ENCODE measurements at regions not wholly inside any gene's neighbourhood (a gene's known extent, or its start where the extent isn't known, plus 50 kb on each side); places are given as distances from the start of the nearest gene placed in this dataset.

DNA sequence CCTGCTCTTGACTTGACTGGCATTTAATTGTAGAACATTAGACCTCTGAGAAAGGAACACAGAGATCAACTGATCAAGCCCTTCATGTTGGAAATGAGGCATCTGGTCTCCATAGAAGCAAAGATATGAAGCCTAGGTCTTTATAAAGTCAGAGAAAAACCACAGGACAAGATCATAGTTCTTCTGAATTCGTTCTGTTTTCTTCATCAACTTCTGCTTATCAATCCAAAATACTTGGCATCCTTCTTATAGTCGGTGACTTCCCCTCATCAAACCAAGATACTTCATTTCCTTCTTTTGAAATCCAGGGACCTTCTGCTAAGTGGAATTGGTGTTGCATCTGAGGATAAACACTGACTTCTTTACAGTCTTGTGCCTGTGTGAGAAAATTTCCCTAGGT lies 77.1 kb upstream of the PRKCQ start:
- H3K36me3 ChIP-seq (ENCODE audit: insufficient read depth), result no peaks in the 10 kb centered on the region
- no peak overlapping the region for H3K27ac ChIP-seq (ENCODE audit: low read depth)
- Mint-ChIP-seq H3K9me3 (0 out of 3 replicates have a peak, but pooled peaks cover 10% of the 10 kb centered on the region), H3K4me3 (no peak overlapping the region), H3K27ac (no peak overlapping the region), H3K4me1 (no peaks in the 10 kb centered on the region), H3K27me3 (ENCODE audit: insufficient read depth, low read depth, poor library complexity) (no peaks in the 10 kb centered on the region), H3K36me3 (ENCODE audit: low read depth) (no peaks in the 10 kb centered on the region; the same call in 2 of the 3 replicates)
- TF ChIP-seq, protein P1, sequence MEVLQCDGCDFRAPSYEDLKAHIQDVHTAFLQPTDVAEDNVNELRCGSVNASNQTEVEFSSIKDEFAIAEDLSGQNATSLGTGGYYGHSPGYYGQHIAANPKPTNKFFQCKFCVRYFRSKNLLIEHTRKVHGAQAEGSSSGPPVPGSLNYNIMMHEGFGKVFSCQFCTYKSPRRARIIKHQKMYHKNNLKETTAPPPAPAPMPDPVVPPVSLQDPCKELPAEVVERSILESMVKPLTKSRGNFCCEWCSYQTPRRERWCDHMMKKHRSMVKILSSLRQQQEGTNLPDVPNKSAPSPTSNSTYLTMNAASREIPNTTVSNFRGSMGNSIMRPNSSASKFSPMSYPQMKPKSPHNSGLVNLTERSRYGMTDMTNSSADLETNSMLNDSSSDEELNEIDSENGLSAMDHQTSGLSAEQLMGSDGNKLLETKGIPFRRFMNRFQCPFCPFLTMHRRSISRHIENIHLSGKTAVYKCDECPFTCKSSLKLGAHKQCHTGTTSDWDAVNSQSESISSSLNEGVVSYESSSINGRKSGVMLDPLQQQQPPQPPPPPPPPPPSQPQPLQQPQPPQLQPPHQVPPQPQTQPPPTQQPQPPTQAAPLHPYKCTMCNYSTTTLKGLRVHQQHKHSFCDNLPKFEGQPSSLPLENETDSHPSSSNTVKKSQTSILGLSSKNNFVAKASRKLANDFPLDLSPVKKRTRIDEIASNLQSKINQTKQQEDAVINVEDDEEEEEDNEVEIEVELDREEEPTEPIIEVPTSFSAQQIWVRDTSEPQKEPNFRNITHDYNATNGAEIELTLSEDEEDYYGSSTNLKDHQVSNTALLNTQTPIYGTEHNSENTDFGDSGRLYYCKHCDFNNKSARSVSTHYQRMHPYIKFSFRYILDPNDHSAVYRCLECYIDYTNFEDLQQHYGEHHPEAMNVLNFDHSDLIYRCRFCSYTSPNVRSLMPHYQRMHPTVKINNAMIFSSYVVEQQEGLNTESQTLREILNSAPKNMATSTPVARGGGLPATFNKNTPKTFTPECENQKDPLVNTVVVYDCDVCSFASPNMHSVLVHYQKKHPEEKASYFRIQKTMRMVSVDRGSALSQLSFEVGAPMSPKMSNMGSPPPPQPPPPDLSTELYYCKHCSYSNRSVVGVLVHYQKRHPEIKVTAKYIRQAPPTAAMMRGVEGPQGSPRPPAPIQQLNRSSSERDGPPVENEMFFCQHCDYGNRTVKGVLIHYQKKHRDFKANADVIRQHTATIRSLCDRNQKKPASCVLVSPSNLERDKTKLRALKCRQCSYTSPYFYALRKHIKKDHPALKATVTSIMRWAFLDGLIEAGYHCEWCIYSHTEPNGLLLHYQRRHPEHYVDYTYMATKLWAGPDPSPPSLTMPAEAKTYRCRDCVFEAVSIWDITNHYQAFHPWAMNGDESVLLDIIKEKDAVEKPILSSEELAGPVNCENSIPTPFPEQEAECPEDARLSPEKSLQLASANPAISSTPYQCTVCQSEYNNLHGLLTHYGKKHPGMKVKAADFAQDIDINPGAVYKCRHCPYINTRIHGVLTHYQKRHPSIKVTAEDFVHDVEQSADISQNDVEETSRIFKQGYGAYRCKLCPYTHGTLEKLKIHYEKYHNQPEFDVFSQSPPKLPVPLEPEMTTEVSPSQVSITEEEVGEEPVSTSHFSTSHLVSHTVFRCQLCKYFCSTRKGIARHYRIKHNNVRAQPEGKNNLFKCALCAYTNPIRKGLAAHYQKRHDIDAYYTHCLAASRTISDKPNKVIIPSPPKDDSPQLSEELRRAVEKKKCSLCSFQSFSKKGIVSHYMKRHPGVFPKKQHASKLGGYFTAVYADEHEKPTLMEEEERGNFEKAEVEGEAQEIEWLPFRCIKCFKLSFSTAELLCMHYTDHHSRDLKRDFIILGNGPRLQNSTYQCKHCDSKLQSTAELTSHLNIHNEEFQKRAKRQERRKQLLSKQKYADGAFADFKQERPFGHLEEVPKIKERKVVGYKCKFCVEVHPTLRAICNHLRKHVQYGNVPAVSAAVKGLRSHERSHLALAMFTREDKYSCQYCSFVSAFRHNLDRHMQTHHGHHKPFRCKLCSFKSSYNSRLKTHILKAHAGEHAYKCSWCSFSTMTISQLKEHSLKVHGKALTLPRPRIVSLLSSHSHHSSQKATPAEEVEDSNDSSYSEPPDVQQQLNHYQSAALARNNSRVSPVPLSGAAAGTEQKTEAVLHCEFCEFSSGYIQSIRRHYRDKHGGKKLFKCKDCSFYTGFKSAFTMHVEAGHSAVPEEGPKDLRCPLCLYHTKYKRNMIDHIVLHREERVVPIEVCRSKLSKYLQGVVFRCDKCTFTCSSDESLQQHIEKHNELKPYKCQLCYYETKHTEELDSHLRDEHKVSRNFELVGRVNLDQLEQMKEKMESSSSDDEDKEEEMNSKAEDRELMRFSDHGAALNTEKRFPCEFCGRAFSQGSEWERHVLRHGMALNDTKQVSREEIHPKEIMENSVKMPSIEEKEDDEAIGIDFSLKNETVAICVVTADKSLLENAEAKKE (CRISPR knock-in tag; IDR thresholded peaks at IDR 0.05), result no peak
- TF ChIP-seq CREB1 (CRISPR knock-in tag; IDR thresholded peaks at IDR 0.05; ENCODE audit: low read depth) (no peak), EZH2 (IDR thresholded peaks at IDR 0.05; ENCODE audit: low read depth, unreplicated experiment) (no peak)
- TF ChIP-seq, protein P2, sequence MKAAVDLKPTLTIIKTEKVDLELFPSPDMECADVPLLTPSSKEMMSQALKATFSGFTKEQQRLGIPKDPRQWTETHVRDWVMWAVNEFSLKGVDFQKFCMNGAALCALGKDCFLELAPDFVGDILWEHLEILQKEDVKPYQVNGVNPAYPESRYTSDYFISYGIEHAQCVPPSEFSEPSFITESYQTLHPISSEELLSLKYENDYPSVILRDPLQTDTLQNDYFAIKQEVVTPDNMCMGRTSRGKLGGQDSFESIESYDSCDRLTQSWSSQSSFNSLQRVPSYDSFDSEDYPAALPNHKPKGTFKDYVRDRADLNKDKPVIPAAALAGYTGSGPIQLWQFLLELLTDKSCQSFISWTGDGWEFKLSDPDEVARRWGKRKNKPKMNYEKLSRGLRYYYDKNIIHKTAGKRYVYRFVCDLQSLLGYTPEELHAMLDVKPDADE (IDR thresholded peaks at IDR 0.05), result no peak
- no peak for DNase-seq (ENCODE audit: low spot score)
- no peak overlapping the region for H2AFZ ChIP-seq
- no peak overlapping the region for H3K4me2 ChIP-seq
- H3F3A ChIP-seq (replicated peaks; ENCODE audit: low read depth), result no peaks in the 10 kb centered on the region
- peaks cover 9% of the 10 kb centered on the region for H3K9me2 ChIP-seq (ENCODE audit: insufficient read depth)
- no peaks in the 10 kb centered on the region for H3K79me2 ChIP-seq (replicated peaks; ENCODE audit: insufficient read depth)
- H3K27me3 ChIP-seq (ENCODE audit: insufficient read depth), result no peaks in the 10 kb centered on the region
- no peaks in the 10 kb centered on the region for H3K4me1 ChIP-seq (ENCODE audit: insufficient read depth)
- no peak for ATAC-seq
- H3K4me3 ChIP-seq, result no peak overlapping the region
- no peaks in the 10 kb centered on the region for H4K20me1 ChIP-seq (replicated peaks; ENCODE audit: insufficient read depth)

DNA sequence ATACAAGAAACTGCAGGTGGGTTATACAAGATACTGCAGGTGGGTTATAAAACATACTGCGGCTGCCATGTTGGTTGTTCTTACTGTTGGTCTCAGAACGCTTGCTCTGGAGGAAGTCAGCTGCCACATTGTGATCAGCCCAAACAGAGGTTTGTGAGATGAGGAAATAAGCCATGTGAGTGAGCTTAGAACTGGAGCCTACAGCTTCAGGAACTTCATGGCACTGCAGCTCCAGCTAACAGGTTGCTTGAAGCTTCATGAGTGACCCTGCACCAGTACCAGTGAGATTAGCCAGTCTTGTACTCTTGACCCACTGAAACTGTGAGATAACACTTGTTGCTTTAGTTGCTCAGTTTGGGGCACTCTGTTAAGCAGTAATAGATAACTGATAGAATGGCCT lies 74.5 kb upstream of the PRKCQ start:
- DNase-seq (ENCODE audit: low spot score) (no peak), ATAC-seq (no peak)
- Mint-ChIP-seq H3K4me3 (no peak overlapping the region), H3K9me3 (0 out of 3 replicates have a peak, but pooled peaks cover 6% of the 10 kb centered on the region), H3K4me1 (peaks cover 8% of the 10 kb centered on the region; the same call in 2 of the 3 replicates), H3K36me3 (ENCODE audit: low read depth) (no peaks in the 10 kb centered on the region), H3K27me3 (ENCODE audit: insufficient read depth, low read depth, poor library complexity) (no peaks in the 10 kb centered on the region), H3K27ac (no peak overlapping the region)
- Histone ChIP-seq H3K79me2 (replicated peaks; ENCODE audit: insufficient read depth) (no peaks in the 10 kb centered on the region), H4K20me1 (replicated peaks; ENCODE audit: insufficient read depth) (no peaks in the 10 kb centered on the region), H3K4me3 (no peak overlapping the region), H3K27ac (ENCODE audit: low read depth) (no peak overlapping the region), H3K4me2 (no peak overlapping the region), H3K4me1 (ENCODE audit: insufficient read depth) (peaks cover 12% of the 10 kb centered on the region), H3F3A (replicated peaks; ENCODE audit: low read depth) (no peaks in the 10 kb centered on the region), H3K36me3 (ENCODE audit: insufficient read depth) (no peaks in the 10 kb centered on the region), H2AFZ (no peak overlapping the region), H3K9me2 (ENCODE audit: insufficient read depth) (peaks cover 9% of the 10 kb centered on the region), H3K27me3 (ENCODE audit: insufficient read depth) (no peaks in the 10 kb centered on the region)
- TF ChIP-seq ZNF331 (CRISPR knock-in tag; IDR thresholded peaks at IDR 0.05; ENCODE audit: low read depth), result no peak
- TF ChIP-seq, protein P1 (CRISPR knock-in tag; IDR thresholded peaks at IDR 0.05), result no peak
